HUES48 (cell line): ENCODE measurements at regions not wholly inside any gene's neighbourhood (a gene's known extent, or its start where the extent isn't known, plus 50 kb on each side); places are given as distances from the start of the nearest gene placed in this dataset.

ENCODE experiments used
- H3K27ac ChIP-seq: one replicate; pipeline ENCODE4 v1.7.0; 2013; ENCODE audit warnings: low read depth, low read length, inconsistent platforms
- H3K27me3 ChIP-seq: 2 replicates; pipeline ENCODE4 v1.6.1; 2013; ENCODE audit warnings: mild to moderate bottlenecking, low read length; ENCODE audit not compliant: control insufficient read depth, insufficient read depth
- H3K36me3 ChIP-seq: 2 replicates; pipeline ENCODE4 v1.6.1; 2013; ENCODE audit warnings: low read length; ENCODE audit not compliant: control insufficient read depth, insufficient read depth
- H3K4me1 ChIP-seq: 2 replicates; pipeline ENCODE4 v1.6.1; 2013; ENCODE audit warnings: mild to moderate bottlenecking, low read length; ENCODE audit not compliant: control insufficient read depth, insufficient read depth
- H3K4me3 ChIP-seq: 2 replicates; pipeline ENCODE4 v1.5.1; 2013; ENCODE audit warnings: mild to moderate bottlenecking, low read depth, low read length
- H3K9ac ChIP-seq: 2 replicates; pipeline ENCODE4 v1.6.1; 2013; ENCODE audit warnings: mild to moderate bottlenecking, low read depth, low read length, moderate library complexity
- H3K9me3 ChIP-seq: 2 replicates; pipeline ENCODE4 v1.6.1; 2013; ENCODE audit warnings: low read length; ENCODE audit not compliant: control insufficient read depth, insufficient read depth

DNA sequence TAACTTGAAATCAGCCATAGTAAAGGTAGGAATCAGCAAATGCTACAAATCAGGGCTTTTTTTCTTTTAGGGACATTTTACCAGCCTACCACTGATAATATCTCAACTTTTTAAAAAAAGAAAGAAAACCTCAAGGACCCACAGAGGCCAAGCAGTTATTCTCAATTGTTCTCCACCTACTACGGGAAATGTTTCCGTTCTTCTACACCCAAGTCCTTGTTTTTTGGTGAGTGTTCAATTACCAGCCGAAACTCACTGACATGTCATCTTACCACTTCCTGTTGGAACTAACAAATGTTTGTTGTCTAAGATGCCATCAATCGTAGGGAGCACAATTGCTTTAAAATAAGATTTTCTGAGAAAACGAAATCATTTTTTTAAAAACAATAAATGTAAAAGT lies 50.2 kb upstream of the CDK1 start:
- Histone ChIP-seq H3K9ac (no peak overlapping the region), H3K27ac (no peak overlapping the region), H3K27me3 (peaks cover 8% of the 10 kb centered on the region; the same call in 1 of the 2 replicates)

GRCh38 chr10:60726257-60726656 lies 52.0 kb upstream of the CDK1 start:
- H3K4me3 ChIP-seq, result no peak overlapping the region
- H3K9me3 ChIP-seq, result no peaks in the 10 kb centered on the region
- no peak overlapping the region for H3K9ac ChIP-seq
- peaks cover 11% of the 10 kb centered on the region; the same call in 1 of the 2 replicates for H3K4me1 ChIP-seq
- H3K36me3 ChIP-seq, result no peaks in the 10 kb centered on the region
- H3K27ac ChIP-seq, result no peak overlapping the region
- no peaks in the 10 kb centered on the region for H3K27me3 ChIP-seq

More for the DNA sequence above, 50.2 kb upstream of the CDK1 start:
- no peak overlapping the region for H3K4me3 ChIP-seq
- peaks cover 17% of the 10 kb centered on the region for H3K4me1 ChIP-seq
- H3K9me3 ChIP-seq, result no peaks in the 10 kb centered on the region
- H3K36me3 ChIP-seq, result no peaks in the 10 kb centered on the region

DNA sequence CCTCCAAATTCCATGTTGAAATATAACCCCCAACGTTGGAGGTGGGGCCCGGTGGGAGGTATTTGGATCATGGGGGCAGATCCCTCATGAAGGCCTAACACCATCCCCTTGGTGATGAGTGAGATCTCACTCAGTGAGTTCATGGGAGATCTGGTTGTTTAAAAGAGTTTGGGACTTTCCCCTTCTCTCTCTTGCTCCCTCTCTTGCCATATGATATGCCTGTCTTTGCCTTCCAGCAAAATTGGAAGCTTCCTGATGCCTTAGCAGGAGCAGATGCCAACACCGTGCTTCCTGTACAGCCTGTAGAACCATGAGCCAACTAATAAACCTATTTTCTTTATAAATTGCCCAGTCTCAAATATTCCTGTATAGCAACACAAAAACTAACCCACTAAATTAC lies 55.7 kb upstream of the CDK1 start:
- H3K9me3 ChIP-seq, result no peaks in the 10 kb centered on the region
- H3K9ac ChIP-seq, result no peak overlapping the region
- no peak overlapping the region for H3K27ac ChIP-seq
- H3K27me3 ChIP-seq, result no peaks in the 10 kb centered on the region
- 0 out of 2 replicates have a peak, but pooled peaks cover 4% of the 10 kb centered on the region for H3K4me1 ChIP-seq
- no peaks in the 10 kb centered on the region for H3K36me3 ChIP-seq
- no peak overlapping the region for H3K4me3 ChIP-seq

GRCh38 chr10:60719721-60720120 lies 58.6 kb upstream of the CDK1 start:
- H3K9ac ChIP-seq, result no peak overlapping the region
- no peaks in the 10 kb centered on the region for H3K9me3 ChIP-seq
- H3K36me3 ChIP-seq, result no peaks in the 10 kb centered on the region
- no peak overlapping the region for H3K27ac ChIP-seq
- H3K4me3 ChIP-seq, result no peak overlapping the region
- H3K27me3 ChIP-seq, result no peaks in the 10 kb centered on the region
- H3K4me1 ChIP-seq, result 0 out of 2 replicates have a peak, but pooled peaks cover 4% of the 10 kb centered on the region

DNA sequence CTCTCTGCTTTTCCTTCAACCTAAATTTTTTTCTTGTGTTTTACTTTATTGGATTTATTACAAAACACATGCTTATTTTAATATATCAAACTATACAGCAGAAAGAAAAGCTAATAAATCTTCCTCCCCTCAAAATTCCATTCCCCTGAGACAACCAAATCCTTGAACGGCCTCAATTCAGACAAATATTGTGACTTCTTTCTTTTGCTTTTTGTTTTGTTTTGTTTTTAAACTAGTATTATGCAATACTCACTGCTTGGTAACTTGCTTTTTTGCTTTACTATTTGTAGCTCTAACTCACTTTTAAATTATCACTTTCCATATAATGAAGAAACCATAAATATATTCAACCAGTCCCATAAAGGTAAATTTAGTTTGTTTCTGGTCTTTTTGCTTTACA lies 59.4 kb upstream of the CDK1 start:
- H3K9me3 ChIP-seq, result no peaks in the 10 kb centered on the region

GRCh38 chr10:60717852-60718251 lies 60.4 kb upstream of the CDK1 start:
- Histone ChIP-seq H3K36me3 (no peaks in the 10 kb centered on the region), H3K27ac (no peak overlapping the region), H3K4me3 (no peak overlapping the region), H3K27me3 (no peaks in the 10 kb centered on the region), H3K9ac (no peak overlapping the region), H3K9me3 (no peaks in the 10 kb centered on the region), H3K4me1 (no peaks in the 10 kb centered on the region)

More for the DNA sequence above, 59.4 kb upstream of the CDK1 start:
- Histone ChIP-seq H3K9ac (no peak overlapping the region), H3K36me3 (no peaks in the 10 kb centered on the region), H3K4me3 (no peak overlapping the region), H3K27ac (no peak overlapping the region), H3K4me1 (0 out of 2 replicates have a peak, but pooled peaks cover 4% of the 10 kb centered on the region), H3K27me3 (no peaks in the 10 kb centered on the region)

DNA sequence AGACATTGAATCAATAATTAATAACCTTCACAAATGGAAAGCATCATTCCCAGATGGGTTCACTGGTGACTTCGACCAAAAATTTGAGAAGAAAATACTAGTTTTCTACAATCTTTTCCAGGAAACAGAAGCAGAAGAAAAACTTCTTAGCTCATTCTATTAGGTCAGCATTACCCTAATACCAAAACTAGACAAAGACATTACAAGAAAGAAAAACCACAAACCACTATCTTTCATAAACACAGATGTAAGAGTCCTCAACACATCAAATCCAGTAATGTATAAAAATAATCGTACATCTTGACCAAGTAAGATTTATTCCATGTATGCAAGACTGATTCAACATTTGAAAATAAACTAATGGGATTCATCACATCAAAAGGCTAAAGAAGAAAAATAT lies 64.0 kb upstream of the CDK1 start:
- H3K9ac ChIP-seq, result no peak overlapping the region
- H3K4me3 ChIP-seq, result no peak overlapping the region
- no peaks in the 10 kb centered on the region for H3K9me3 ChIP-seq
- no peaks in the 10 kb centered on the region for H3K27me3 ChIP-seq
- no peaks in the 10 kb centered on the region for H3K36me3 ChIP-seq
- H3K4me1 ChIP-seq, result no peaks in the 10 kb centered on the region
- H3K27ac ChIP-seq, result no peak overlapping the region

- Histone ChIP-seq H3K36me3 (no peaks in the 10 kb centered on the region), H3K4me1 (no peaks in the 10 kb centered on the region), H3K9me3 (peaks cover 5% of the 10 kb centered on the region), H3K27ac (no peak overlapping the region), H3K9ac (no peak overlapping the region), H3K4me3 (no peak overlapping the region), H3K27me3 (no peaks in the 10 kb centered on the region)
These were observed 66.8 kb upstream of the CDK1 start for GRCh38 chr10:60711496-60711895.

GRCh38 chr10:60710041-60710440 lies 68.2 kb upstream of the CDK1 start:
- H3K4me3 ChIP-seq, result no peak overlapping the region
- H3K9ac ChIP-seq, result no peak overlapping the region
- H3K9me3 ChIP-seq, result peaks cover 7% of the 10 kb centered on the region
- no peaks in the 10 kb centered on the region for H3K4me1 ChIP-seq
- H3K36me3 ChIP-seq, result no peaks in the 10 kb centered on the region
- no peak overlapping the region for H3K27ac ChIP-seq
- no peaks in the 10 kb centered on the region for H3K27me3 ChIP-seq

- H3K27me3 ChIP-seq, result no peaks in the 10 kb centered on the region
These were observed 69.6 kb upstream of the CDK1 start for GRCh38 chr10:60708666-60709065.

GRCh38 chr10:60707841-60708240 lies 70.4 kb upstream of the CDK1 start:
- H3K36me3 ChIP-seq, result no peaks in the 10 kb centered on the region
- no peaks in the 10 kb centered on the region for H3K27me3 ChIP-seq
- no peak overlapping the region for H3K27ac ChIP-seq
- H3K4me3 ChIP-seq, result no peak overlapping the region
- H3K9ac ChIP-seq, result no peak overlapping the region
- H3K4me1 ChIP-seq, result peaks cover 7% of the 10 kb centered on the region; the same call in 1 of the 2 replicates
- H3K9me3 ChIP-seq, result peaks cover 7% of the 10 kb centered on the region

More at GRCh38 chr10:60708666-60709065, 69.6 kb upstream of the CDK1 start:
- H3K4me1 ChIP-seq, result peaks cover 7% of the 10 kb centered on the region; the same call in 1 of the 2 replicates
- no peak overlapping the region for H3K9ac ChIP-seq
- no peaks in the 10 kb centered on the region for H3K36me3 ChIP-seq
- no peak overlapping the region for H3K27ac ChIP-seq
- peaks cover 7% of the 10 kb centered on the region for H3K9me3 ChIP-seq
- H3K4me3 ChIP-seq, result no peak overlapping the region

DNA sequence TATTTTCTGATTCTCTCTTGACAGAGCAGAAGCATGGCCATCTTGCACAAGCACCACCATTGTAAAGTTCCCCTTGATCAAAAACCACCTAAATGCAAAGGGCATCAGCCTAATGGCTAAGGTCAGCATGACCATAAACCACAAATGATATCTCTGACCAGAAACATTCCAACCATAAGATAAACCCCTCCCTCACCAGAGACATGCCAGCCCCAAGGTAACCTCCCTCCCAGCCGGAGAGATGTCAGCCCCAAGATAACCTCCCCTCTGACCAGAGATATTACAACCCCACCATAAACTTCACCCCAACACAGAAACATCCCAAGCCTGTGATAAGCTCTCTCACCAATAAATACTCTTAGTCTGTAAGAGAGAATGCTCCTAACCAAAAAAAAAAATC lies 72.1 kb upstream of the CDK1 start:
- no peak overlapping the region for H3K27ac ChIP-seq
- H3K4me1 ChIP-seq, result peaks cover 7% of the 10 kb centered on the region; the same call in 1 of the 2 replicates
- no peaks in the 10 kb centered on the region for H3K36me3 ChIP-seq
- H3K9me3 ChIP-seq, result peaks cover 7% of the 10 kb centered on the region
- no peaks in the 10 kb centered on the region for H3K27me3 ChIP-seq
- H3K4me3 ChIP-seq, result no peak overlapping the region
- no peak overlapping the region for H3K9ac ChIP-seq
